ENCODE measurements at regions not wholly inside any gene's neighbourhood (a gene's known extent, or its start where the extent isn't known, plus 50 kb on each side); places are given as distances from the start of the nearest gene placed in this dataset.
"Not testable (repeated sequence)": the region's sequence is repeated elsewhere in the genome, so short reads cannot be mapped to it uniquely, and the experiment has no call there.

GRCh38 chr3:150242220-150242936, 165.7 kb upstream of the TSC22D2 start:
- DNase-seq (ENCODE audit: low spot score), result no peak

- DNase-seq (ENCODE audit: low spot score), result no peak
Measured at GRCh38 chr3:150240891-150241290, 167.2 kb upstream of the TSC22D2 start.

- no peak for DNase-seq (ENCODE audit: low spot score)
Measured at GRCh38 chr3:150239766-150240165, 168.3 kb upstream of the TSC22D2 start.

DNA sequence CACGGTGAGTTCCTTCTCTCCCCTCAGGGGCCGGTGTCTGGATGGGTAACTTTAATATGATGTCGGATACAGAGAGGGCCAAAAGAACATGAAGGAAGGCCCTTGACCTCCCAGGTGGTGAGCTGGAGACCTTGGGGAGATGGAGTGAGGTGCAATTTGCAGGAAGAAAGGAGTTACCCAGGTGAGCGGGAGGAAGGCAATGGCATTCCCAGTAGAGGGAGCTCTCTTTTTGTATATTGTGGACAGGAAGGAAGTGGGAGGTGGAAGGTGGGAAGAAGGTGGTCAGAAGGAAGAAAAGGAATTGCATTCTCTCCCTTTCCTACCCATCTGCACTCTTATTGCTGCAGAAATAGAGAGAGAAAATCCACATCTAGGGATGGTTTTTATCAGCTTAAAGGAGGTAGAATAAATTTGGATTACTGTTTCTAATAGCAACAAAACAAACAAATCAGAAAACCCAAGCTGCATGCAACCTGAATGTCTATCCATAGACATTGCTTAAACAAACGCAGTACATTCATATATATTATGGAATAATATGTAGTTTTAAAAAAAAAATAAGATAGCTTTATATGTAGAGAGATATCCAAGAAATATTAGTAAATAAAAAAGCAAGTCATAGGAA, 169.0 kb upstream of the TSC22D2 start:
- no peak for DNase-seq (ENCODE audit: low spot score)

GRCh38 chr3:150238048-150238802, 169.9 kb upstream of the TSC22D2 start:
- no peak for DNase-seq (ENCODE audit: low spot score)

DNA sequence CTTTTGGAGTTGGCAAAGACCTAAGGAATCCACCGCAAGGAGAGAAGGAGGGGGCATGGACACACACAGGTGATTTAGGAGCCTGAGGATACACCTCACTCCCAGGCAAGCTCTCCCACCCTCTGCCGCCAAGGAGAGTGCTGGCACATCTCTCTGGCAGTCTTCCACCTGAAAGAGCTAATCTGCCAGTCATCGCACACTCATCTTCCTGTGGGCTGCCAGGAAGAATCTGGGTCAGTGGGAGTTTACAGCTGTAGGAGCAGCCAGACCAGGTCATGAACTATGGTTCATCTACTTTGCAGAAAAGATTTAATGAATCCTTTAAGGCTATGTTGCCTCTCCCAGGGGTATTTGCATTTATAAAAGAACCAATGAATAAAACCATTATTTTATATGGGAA, 170.6 kb upstream of the TSC22D2 start:
- DNase-seq (ENCODE audit: low spot score), result no peak

DNA sequence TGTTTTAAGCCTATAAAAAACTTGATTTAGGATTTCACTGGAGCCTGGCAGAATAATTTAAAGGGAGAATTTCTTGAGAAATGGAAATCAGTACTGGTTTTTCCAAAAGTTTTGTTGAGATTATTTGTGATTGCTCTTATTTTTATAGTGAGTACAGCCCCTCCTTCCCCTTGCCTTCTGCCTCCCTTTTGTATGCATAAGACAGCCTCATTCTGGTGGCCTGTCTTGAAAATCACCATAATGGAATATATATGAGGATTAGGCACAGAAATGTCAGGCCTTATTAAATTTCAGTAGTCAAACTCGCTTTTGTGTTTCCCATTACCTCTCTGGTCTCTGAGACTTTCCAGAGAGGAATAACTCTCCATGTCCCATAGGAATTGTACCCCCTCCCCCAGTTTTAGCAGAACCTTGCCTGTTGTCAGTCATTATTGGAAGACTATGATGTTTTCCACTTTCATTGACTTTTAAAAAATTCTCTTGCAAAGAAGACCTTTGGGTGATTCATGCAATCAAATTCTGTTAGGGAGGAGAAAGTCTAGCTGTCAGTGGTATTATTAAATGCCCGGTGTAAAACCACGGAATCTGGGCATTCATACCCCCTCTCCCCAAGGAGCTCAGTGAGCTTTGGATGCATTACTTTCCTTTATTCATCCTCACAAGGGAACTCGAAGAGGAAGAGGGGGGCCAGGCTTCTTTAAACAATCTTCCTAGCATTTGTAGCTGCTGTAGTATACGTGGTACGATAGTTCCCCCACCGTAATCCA, 171.6 kb upstream of the TSC22D2 start:
- no peak for DNase-seq (ENCODE audit: low spot score)

- DNase-seq (ENCODE audit: low spot score), result no peak
Measured at GRCh38 chr3:150235799-150236198, 172.3 kb upstream of the TSC22D2 start.

- no peak for DNase-seq (ENCODE audit: low spot score)
Measured at GRCh38 chr3:150232992-150233451, 175.1 kb upstream of the TSC22D2 start.

- no peak for DNase-seq (ENCODE audit: low spot score)
Measured at GRCh38 chr3:150230037-150230436, 178.1 kb upstream of the TSC22D2 start.

DNA sequence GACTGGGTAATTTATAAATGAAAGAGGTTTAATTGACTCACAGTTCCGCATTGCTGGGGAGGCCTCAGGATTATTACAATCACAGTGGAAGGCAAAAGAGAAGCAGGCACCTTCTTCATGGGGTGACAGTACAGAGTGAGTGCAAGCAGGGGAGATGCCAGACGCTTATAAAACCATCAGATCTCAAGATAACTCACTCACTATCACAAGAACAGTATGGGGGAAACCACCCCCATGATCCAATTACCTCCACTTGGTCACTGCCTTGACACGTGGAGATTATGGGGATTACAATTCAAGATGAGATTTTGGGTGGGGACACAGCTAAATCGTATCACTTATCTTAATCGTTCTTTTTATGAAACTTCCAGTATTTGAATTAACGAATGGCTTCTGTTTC, 179.5 kb upstream of the TSC22D2 start:
- DNase-seq (ENCODE audit: low spot score), result not testable (repeated sequence)

- DNase-seq (ENCODE audit: low spot score), result no peak
Measured at GRCh38 chr3:150227839-150228238, 180.3 kb upstream of the TSC22D2 start.

DNA sequence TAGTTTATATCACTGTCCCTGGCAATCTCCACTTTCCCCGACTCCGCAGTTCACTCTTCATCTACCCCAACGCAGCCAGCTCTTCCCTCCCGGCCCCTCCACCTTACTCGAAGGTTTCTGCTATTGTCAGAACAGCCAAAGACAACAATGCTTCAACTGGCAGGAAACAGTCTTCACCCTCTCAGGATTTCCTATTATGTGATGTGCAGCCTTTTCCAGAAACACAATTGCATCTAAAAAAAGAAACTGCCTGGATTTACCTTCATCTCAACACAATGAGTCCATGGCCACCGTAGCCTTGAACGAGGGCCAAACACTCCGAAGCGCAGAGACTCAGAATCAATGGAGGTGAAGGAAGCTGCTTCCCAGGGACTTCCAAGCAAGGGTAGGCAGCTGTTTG, 182.1 kb upstream of the TSC22D2 start:
- DNase-seq (ENCODE audit: low spot score), result no peak

DNA sequence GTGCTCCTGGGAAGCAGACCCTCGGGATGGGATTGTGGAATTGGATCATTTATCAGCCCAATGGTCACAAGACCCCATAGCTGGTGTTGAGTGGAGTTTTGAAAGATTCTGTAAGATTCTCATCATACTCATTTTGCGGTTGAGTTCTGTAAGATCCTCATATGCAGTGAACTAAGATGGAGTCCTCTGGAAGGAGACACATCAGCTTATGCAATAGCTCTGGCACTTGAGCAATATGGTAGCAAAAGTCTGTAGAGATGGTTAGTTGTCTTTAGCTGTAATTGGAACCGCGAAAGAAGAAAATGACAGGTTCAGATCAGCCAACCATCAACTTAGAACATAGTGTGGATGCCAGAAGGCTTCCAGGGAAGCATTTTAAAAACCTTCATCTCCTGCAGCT, 184.5 kb upstream of the TSC22D2 start:
- DNase-seq (ENCODE audit: low spot score), result no peak

- DNase-seq (ENCODE audit: low spot score), result no peak
Measured at GRCh38 chr3:150222691-150223489, 185.2 kb upstream of the TSC22D2 start.

GRCh38 chr3:150221904-150222523, 186.1 kb upstream of the TSC22D2 start:
- DNase-seq (ENCODE audit: low spot score), result no peak

DNA sequence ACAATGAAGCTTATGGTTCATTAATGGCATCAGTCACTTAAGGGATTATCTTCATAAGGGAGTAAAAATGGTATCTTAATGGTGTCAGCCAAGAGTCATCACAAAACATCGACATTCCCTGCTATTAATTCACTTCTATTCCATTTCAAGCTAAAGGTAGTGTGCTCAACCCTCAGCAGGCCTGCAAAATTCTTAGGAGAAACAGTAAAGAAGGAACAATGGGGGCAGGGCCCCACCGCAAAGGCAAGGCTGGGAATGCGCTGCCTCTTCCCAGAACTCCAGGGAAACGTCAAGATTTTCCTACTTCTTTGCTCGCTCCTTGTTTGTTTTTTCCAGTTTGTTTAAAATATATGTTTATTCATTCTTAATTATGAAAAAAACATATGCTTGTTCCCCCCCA, 187.3 kb upstream of the TSC22D2 start:
- no peak for DNase-seq (ENCODE audit: low spot score)

DNA sequence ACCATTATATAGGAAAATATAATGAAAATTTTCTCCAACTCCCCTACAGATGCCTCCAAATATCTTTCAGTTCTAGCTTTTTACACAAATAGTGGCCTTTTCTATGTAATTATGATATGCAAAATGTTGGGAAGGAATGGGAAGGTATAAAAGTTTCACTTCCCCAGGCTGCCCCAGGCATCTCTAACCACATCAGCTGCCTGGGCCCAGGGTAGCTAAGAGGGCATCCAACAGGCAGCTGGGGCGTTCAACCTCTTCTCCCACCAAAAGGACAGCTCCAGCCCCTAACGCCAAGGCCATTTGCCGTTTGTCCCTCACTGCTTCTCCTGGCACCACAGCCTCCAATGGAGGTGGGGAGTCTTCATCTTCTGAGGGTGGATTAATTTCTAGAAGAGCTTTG, 188.1 kb upstream of the TSC22D2 start:
- no peak for DNase-seq (ENCODE audit: low spot score)

DNA sequence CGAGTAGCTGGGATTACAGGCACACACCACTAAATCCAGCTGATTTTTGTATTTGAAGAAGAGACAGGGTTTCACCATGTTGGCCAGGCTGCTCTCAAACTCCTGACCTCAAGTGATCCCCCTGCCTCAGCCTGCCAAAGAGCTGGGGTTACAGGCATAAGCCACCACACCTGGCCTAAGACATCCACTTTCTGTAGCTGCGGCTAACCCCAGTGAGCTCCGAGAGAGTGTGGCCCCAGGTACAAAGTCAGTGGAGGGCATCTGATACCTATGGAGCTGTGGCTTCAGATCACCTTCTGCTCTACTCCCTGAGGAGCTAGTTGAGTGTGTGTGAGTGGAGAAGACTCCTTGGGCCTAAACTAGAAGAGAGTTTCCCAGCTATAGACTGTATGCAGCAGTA, 189.3 kb upstream of the TSC22D2 start:
- DNase-seq (ENCODE audit: low spot score), result no peak

DNA sequence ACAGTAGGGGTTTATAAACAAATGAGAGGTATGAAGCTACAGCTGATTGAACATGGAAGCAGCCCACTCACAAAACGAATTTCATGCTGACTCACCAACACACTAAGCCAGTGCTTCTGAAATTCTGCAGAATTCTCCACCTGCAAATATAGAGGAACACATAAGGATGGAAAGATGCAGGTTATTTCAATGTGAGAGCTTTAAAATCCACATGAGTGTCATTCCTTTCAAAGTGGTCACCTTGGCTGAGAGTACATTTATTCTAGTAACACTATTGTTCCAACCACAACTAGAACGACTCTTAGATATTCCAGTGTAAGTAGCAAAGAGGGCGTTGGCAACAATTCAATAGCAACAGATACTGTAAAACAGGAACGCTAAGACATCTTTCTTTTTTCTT, 189.9 kb upstream of the TSC22D2 start:
- no peak for DNase-seq (ENCODE audit: low spot score)

GRCh38 chr3:150217691-150218090, 190.4 kb upstream of the TSC22D2 start:
- DNase-seq (ENCODE audit: low spot score), result no peak

Measured in ureter (tissue), 1 donor.